ENCODE measurements at regions not wholly inside any gene's neighbourhood (a gene's known extent, or its start where the extent isn't known, plus 50 kb on each side); places are given as distances from the start of the nearest gene placed in this dataset.

GRCh38 chr5:152274224-152274623 is 130.9 kb downstream of the NMUR2 start:
- no peak for TF ChIP-seq CTCF (IDR thresholded peaks at IDR 0.05; ENCODE audit: control insufficient read depth, extremely low read depth, insufficient read depth)
- DNase-seq (ENCODE audit: low read depth): no peak
- H3K4me3 ChIP-seq (ENCODE audit: low read depth, low read length): no peak overlapping the region

- DNase-seq (ENCODE audit: low read depth): no peak
- peak; percentile 56 for TF ChIP-seq CTCF (IDR thresholded peaks at IDR 0.05; ENCODE audit: control insufficient read depth, extremely low read depth, insufficient read depth)
- H3K4me3 ChIP-seq (ENCODE audit: low read depth, low read length): no peak overlapping the region
Observed at GRCh38 chr5:152271420-152271819, 133.7 kb downstream of the NMUR2 start.

- no peak for DNase-seq (ENCODE audit: low read depth)
- TF ChIP-seq CTCF (IDR thresholded peaks at IDR 0.05; ENCODE audit: control insufficient read depth, extremely low read depth, insufficient read depth): no peak
- H3K4me3 ChIP-seq (ENCODE audit: low read depth, low read length): no peak overlapping the region
Observed at GRCh38 chr5:152270096-152270495, 135.0 kb downstream of the NMUR2 start.

- TF ChIP-seq CTCF (IDR thresholded peaks at IDR 0.05; ENCODE audit: control insufficient read depth, extremely low read depth, insufficient read depth): no peak
Observed at GRCh38 chr5:152269533-152269932, 135.5 kb downstream of the NMUR2 start.

GRCh38 chr5:152264645-152265254 is 140.3 kb downstream of the NMUR2 start:
- DNase-seq (ENCODE audit: low read depth): no peak
- H3K4me3 ChIP-seq (ENCODE audit: low read depth, low read length): no peak overlapping the region
- no peak for TF ChIP-seq CTCF (IDR thresholded peaks at IDR 0.05; ENCODE audit: control insufficient read depth, extremely low read depth, insufficient read depth)

More at GRCh38 chr5:152269533-152269932, 135.5 kb downstream of the NMUR2 start:
- no peak for DNase-seq (ENCODE audit: low read depth)
- H3K4me3 ChIP-seq (ENCODE audit: low read depth, low read length): no peak overlapping the region

GRCh38 chr5:152262667-152263066 is 142.4 kb downstream of the NMUR2 start:
- no peak for DNase-seq (ENCODE audit: low read depth)

More at GRCh38 chr5:152262667-152263066, 142.4 kb downstream of the NMUR2 start:
- no peak for TF ChIP-seq CTCF (IDR thresholded peaks at IDR 0.05; ENCODE audit: control insufficient read depth, extremely low read depth, insufficient read depth)
- H3K4me3 ChIP-seq (ENCODE audit: low read depth, low read length): no peak overlapping the region
